Stomach smooth muscle (tissue), 2 donors: ENCODE measurements at regions not wholly inside any gene's neighbourhood (a gene's known extent, or its start where the extent isn't known, plus 50 kb on each side); places are given as distances from the start of the nearest gene placed in this dataset.
"Not testable (repeated sequence)": the region's sequence is repeated elsewhere in the genome, so short reads cannot be mapped to it uniquely, and the experiment has no call there.

Source experiments
- H3K27ac ChIP-seq: one replicate; pipeline ENCODE4 v1.7.0; 2013; ENCODE audit warnings: mild to moderate bottlenecking, low read length, inconsistent platforms
- H3K27me3 ChIP-seq, 2 donors: one replicate each; pipeline ENCODE4 v1.7.0; 2013; ENCODE audit warnings: low read length in 2 of 2; ENCODE audit not compliant: insufficient read depth in 2 of 2, control insufficient read depth in 1 of 2
- H3K36me3 ChIP-seq, 2 donors: one replicate each; pipeline ENCODE4 v1.7.0; 2013; ENCODE audit warnings: low read length in 2 of 2; ENCODE audit not compliant: control insufficient read depth in 2 of 2, insufficient read depth in 2 of 2
- H3K4me1 ChIP-seq: one replicate; pipeline ENCODE4 v1.7.0; 2013; ENCODE audit warnings: low read length; ENCODE audit not compliant: control insufficient read depth, insufficient read depth
- H3K4me3 ChIP-seq, 2 donors: one replicate each; pipeline ENCODE4 v1.7.0; 2013; ENCODE audit warnings: low read length in 2 of 2
- H3K9ac ChIP-seq, 2 donors: one replicate each; pipeline ENCODE4 v1.7.0; 2013; ENCODE audit warnings: low read length in 2 of 2, mild to moderate bottlenecking in 1 of 2
- H3K9me3 ChIP-seq, 2 donors: one replicate each; pipeline ENCODE4 v1.7.0; 2013; ENCODE audit warnings: low read length in 2 of 2; ENCODE audit not compliant: control insufficient read depth in 2 of 2
- donor health status: healthy.
- donor health status: Pancreatic carcinoma.

- Histone ChIP-seq H3K27ac (no peak overlapping the region), H3K27me3 (peaks cover 12 to 16% of the 10 kb centered on the region in 2 donors), H3K4me3 (no peak overlapping the region), H3K9ac (no peak overlapping the region), H3K9me3 (peaks cover 0 to 12% of the 10 kb centered on the region in 2 donors), H3K36me3 (no peaks in the 10 kb centered on the region), H3K4me1 (no peaks in the 10 kb centered on the region)
Observed at GRCh38 chr7:357531-358209, 67.7 kb downstream of the FOXL3 start.

GRCh38 chr7:358352-358751 is 68.4 kb downstream of the FOXL3 start:
- Histone ChIP-seq H3K4me3 (no peak overlapping the region), H3K36me3 (no peaks in the 10 kb centered on the region), H3K4me1 (peaks cover 2% of the 10 kb centered on the region), H3K27ac (no peak overlapping the region), H3K9me3 (peaks cover 0 to 12% of the 10 kb centered on the region in 2 donors), H3K27me3 (peaks cover 13 to 16% of the 10 kb centered on the region in 2 donors), H3K9ac (no peak overlapping the region)

GRCh38 chr7:359226-359765 is 69.3 kb downstream of the FOXL3 start:
- peaks cover 2% of the 10 kb centered on the region for H3K4me1 ChIP-seq
- peaks cover 0 to 12% of the 10 kb centered on the region in 2 donors for H3K9me3 ChIP-seq
- no peak overlapping the region for H3K27ac ChIP-seq
- no peak overlapping the region for H3K9ac ChIP-seq
- H3K27me3 ChIP-seq, result peaks cover 15 to 16% of the 10 kb centered on the region in 2 donors
- H3K36me3 ChIP-seq, result no peaks in the 10 kb centered on the region
- H3K4me3 ChIP-seq, result no peak overlapping the region

GRCh38 chr7:359766-360361 is 69.9 kb downstream of the FOXL3 start:
- Histone ChIP-seq H3K27me3 (peaks cover 17 to 19% of the 10 kb centered on the region in 2 donors), H3K36me3 (no peaks in the 10 kb centered on the region), H3K4me1 (peaks cover 2% of the 10 kb centered on the region), H3K9ac (no peak overlapping the region), H3K27ac (no peak overlapping the region), H3K9me3 (peaks cover 0 to 12% of the 10 kb centered on the region in 2 donors), H3K4me3 (no peak overlapping the region)

- no peak overlapping the region for H3K27ac ChIP-seq
Observed at GRCh38 chr7:360454-361100, 70.6 kb downstream of the FOXL3 start.

GRCh38 chr7:361182-361581 is 71.2 kb downstream of the FOXL3 start:
- H3K4me1 ChIP-seq, H3K36me3 ChIP-seq, H3K4me3 ChIP-seq, H3K27ac ChIP-seq, H3K9ac ChIP-seq: not testable (repeated sequence)
- peaks cover 23 to 25% of the 10 kb centered on the region in 2 donors for H3K27me3 ChIP-seq
- peaks cover 0 to 12% of the 10 kb centered on the region in 2 donors for H3K9me3 ChIP-seq

More at GRCh38 chr7:360454-361100, 70.6 kb downstream of the FOXL3 start:
- Histone ChIP-seq H3K4me1 (peaks cover 2% of the 10 kb centered on the region), H3K9ac (no peak overlapping the region), H3K9me3 (peaks cover 0 to 12% of the 10 kb centered on the region in 2 donors), H3K4me3 (no peak overlapping the region), H3K36me3 (no peaks in the 10 kb centered on the region), H3K27me3 (peaks cover 18 to 20% of the 10 kb centered on the region in 2 donors)

GRCh38 chr7:361680-362401 is 71.9 kb downstream of the FOXL3 start:
- Histone ChIP-seq H3K27ac (no peak overlapping the region), H3K36me3 (no peaks in the 10 kb centered on the region), H3K9me3 (peaks cover 0 to 12% of the 10 kb centered on the region in 2 donors), H3K4me3 (no peak overlapping the region), H3K27me3 (peaks cover 25 to 28% of the 10 kb centered on the region in 2 donors), H3K4me1 (peaks cover 2% of the 10 kb centered on the region), H3K9ac (no peak overlapping the region)

GRCh38 chr7:362402-363096 is 72.6 kb downstream of the FOXL3 start:
- Histone ChIP-seq H3K4me3 (no peak overlapping the region), H3K36me3 (no peaks in the 10 kb centered on the region), H3K27ac (no peak overlapping the region), H3K9me3 (peaks cover 0 to 12% of the 10 kb centered on the region in 2 donors), H3K4me1 (peaks cover 2% of the 10 kb centered on the region), H3K27me3 (peaks cover 25 to 28% of the 10 kb centered on the region in 2 donors), H3K9ac (no peak overlapping the region)

GRCh38 chr7:363626-364025 is 73.7 kb downstream of the FOXL3 start:
- H3K27ac ChIP-seq, result no peak overlapping the region
- no peak overlapping the region for H3K4me3 ChIP-seq
- H3K4me1 ChIP-seq, result peaks cover 2% of the 10 kb centered on the region
- peaks cover 0 to 4% of the 10 kb centered on the region in 2 donors for H3K9me3 ChIP-seq
- no peaks in the 10 kb centered on the region for H3K36me3 ChIP-seq
- H3K9ac ChIP-seq, result no peak overlapping the region
- peaks cover 23 to 27% of the 10 kb centered on the region in 2 donors for H3K27me3 ChIP-seq

GRCh38 chr7:364536-364935 is 74.6 kb downstream of the FOXL3 start:
- Histone ChIP-seq H3K4me1 (peaks cover 2% of the 10 kb centered on the region), H3K4me3 (no peak overlapping the region), H3K27me3 (peaks cover 18 to 19% of the 10 kb centered on the region in 2 donors), H3K9ac (no peak overlapping the region), H3K9me3 (no peaks in the 10 kb centered on the region), H3K36me3 (no peaks in the 10 kb centered on the region), H3K27ac (no peak overlapping the region)
